NCI-H82 (cell line): ENCODE measurements at regions not wholly inside any gene's neighbourhood (a gene's known extent, or its start where the extent isn't known, plus 50 kb on each side); places are given as distances from the start of the nearest gene placed in this dataset.
"Not testable (repeated sequence)": the region's sequence is repeated elsewhere in the genome, so short reads cannot be mapped to it uniquely, and the experiment has no call there.

ENCODE experiments used
- DNase-seq: peaks from one replicate; lab custom pipeline; 2025; lab: John Stamatoyannopoulos, UW

GRCh38 chr10:8386781-8387180 lies 332.3 kb downstream of the GATA3 start:
- DNase-seq: no peak

GRCh38 chr10:8389630-8390029 lies 335.1 kb downstream of the GATA3 start:
- DNase-seq: no peak

- no peak for DNase-seq
Observed at GRCh38 chr10:8392216-8392615, 337.7 kb downstream of the GATA3 start.

- no peak for DNase-seq
Observed at GRCh38 chr10:8393531-8393930, 339.0 kb downstream of the GATA3 start.

- no peak for DNase-seq
Observed at GRCh38 chr10:8396675-8397074, 342.2 kb downstream of the GATA3 start.

- no peak for DNase-seq
Observed at GRCh38 chr10:8398771-8399170, 344.3 kb downstream of the GATA3 start.

- no peak for DNase-seq
Observed at GRCh38 chr10:8400151-8400550, 345.7 kb downstream of the GATA3 start.

GRCh38 chr10:8400892-8401291 lies 346.4 kb downstream of the GATA3 start:
- DNase-seq: no peak

GRCh38 chr10:8401531-8401930 lies 347.0 kb downstream of the GATA3 start:
- DNase-seq: no peak

- DNase-seq: no peak
Observed at GRCh38 chr10:8402576-8402975, 348.1 kb downstream of the GATA3 start.

- DNase-seq: no peak
Observed at GRCh38 chr10:8403711-8404371, 349.4 kb downstream of the GATA3 start.

GRCh38 chr10:8404721-8405120 lies 350.2 kb downstream of the GATA3 start:
- DNase-seq: no peak

- DNase-seq: no peak
Observed at GRCh38 chr10:8405596-8405995, 351.1 kb downstream of the GATA3 start.

- DNase-seq: no peak
Observed at GRCh38 chr10:8407501-8408021, 353.1 kb downstream of the GATA3 start.

GRCh38 chr10:8410506-8410905 lies 356.0 kb downstream of the GATA3 start:
- no peak for DNase-seq

- no peak for DNase-seq
Observed at GRCh38 chr10:8412541-8412940, 358.1 kb downstream of the GATA3 start.

GRCh38 chr10:8415029-8415428 lies 360.5 kb downstream of the GATA3 start:
- DNase-seq: not testable (repeated sequence)

- no peak for DNase-seq
Observed at GRCh38 chr10:8416192-8416701, 361.8 kb downstream of the GATA3 start.

GRCh38 chr10:8416760-8417159 lies 362.3 kb downstream of the GATA3 start:
- DNase-seq: no peak

- no peak for DNase-seq
Observed at GRCh38 chr10:8417631-8418030, 363.1 kb downstream of the GATA3 start.

GRCh38 chr10:8418631-8419030 lies 364.1 kb downstream of the GATA3 start:
- DNase-seq: no peak

- DNase-seq: no peak
Observed at GRCh38 chr10:8420182-8420581, 365.7 kb downstream of the GATA3 start.

- DNase-seq: no peak
Observed at GRCh38 chr10:8424555-8425211, 370.2 kb downstream of the GATA3 start.
